ENCODE measurements at regions not wholly inside any gene's neighbourhood (a gene's known extent, or its start where the extent isn't known, plus 50 kb on each side); places are given as distances from the start of the nearest gene placed in this dataset.

DNA sequence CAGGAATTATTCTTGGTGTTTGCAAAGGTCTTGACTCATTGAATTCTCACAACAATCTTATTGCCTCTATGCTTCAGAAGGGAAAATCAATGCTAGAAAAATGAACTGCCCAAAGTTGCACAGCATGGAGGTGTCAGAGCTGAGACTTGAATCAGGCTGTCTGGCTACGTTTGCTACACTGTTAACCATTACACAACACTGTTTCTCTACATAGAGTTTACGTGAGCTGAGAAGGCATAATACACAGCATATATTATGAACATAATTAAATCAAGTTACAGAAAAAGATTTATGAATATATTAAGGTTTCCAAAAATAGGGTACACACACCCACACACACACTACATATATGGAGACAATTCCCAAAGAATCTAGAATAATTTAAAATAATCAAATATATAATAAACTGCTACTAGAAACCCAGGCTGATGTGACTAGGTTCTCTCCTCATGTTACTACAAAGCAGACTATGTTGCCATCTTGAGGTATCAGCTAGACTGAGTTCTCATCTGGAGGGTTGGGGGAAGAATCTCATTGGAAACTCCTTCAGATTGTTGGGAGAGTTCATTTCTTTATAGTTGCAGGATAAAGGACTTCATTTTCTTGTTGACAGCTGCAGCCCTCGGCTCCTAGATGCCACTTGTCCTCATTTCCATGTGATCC, 1270.5 kb downstream of the ARAP2 start:
- Histone ChIP-seq H3K4me2 (no peak overlapping the region), H3K4me1 (no peaks in the 10 kb centered on the region), H3K4me3 (no peak overlapping the region), H3K27ac (no peak overlapping the region), H3K9me3 (no peaks in the 10 kb centered on the region)
- 66% methylated on average over 3 of the region's 3 CpGs for WGBS (ENCODE audit: missing lambda C conversion rate)
- DNase-seq (ENCODE audit: low read depth in 1 of 2, low spot score in 1 of 2) (no peak), FAIRE-seq (no peak), ATAC-seq (no peak)
- ChIA-PET POLR2A (no interaction called here), CTCF (interaction anchor here (0.6 to 1.2 kb wide), 2 partner anchors 9 to 1215 kb away, joined by 3 read pairs; no protein-coding TSS in a partner anchor)
- no peak for TF ChIP-seq JUNB (IDR thresholded peaks at IDR 0.05)
- TF ChIP-seq TFCP2L1 (CRISPR knock-in tag; IDR thresholded peaks at IDR 0.05) = no peak
- TF ChIP-seq, protein P1, sequence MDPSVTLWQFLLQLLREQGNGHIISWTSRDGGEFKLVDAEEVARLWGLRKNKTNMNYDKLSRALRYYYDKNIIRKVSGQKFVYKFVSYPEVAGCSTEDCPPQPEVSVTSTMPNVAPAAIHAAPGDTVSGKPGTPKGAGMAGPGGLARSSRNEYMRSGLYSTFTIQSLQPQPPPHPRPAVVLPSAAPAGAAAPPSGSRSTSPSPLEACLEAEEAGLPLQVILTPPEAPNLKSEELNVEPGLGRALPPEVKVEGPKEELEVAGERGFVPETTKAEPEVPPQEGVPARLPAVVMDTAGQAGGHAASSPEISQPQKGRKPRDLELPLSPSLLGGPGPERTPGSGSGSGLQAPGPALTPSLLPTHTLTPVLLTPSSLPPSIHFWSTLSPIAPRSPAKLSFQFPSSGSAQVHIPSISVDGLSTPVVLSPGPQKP (IDR thresholded peaks at IDR 0.05; ENCODE audit: low read depth, low read length) = no peak
- no peak for TF ChIP-seq NFE2L2 (conservative IDR thresholded peaks at IDR 0.05; ENCODE audit: low read length)
- TF ChIP-seq, protein P2, sequence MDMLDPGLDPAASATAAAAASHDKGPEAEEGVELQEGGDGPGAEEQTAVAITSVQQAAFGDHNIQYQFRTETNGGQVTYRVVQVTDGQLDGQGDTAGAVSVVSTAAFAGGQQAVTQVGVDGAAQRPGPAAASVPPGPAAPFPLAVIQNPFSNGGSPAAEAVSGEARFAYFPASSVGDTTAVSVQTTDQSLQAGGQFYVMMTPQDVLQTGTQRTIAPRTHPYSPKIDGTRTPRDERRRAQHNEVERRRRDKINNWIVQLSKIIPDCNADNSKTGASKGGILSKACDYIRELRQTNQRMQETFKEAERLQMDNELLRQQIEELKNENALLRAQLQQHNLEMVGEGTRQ (IDR thresholded peaks at IDR 0.05) = no peak
- TF ChIP-seq EHMT2 (IDR thresholded peaks at IDR 0.05; ENCODE audit: low read depth) = no peak

DNA sequence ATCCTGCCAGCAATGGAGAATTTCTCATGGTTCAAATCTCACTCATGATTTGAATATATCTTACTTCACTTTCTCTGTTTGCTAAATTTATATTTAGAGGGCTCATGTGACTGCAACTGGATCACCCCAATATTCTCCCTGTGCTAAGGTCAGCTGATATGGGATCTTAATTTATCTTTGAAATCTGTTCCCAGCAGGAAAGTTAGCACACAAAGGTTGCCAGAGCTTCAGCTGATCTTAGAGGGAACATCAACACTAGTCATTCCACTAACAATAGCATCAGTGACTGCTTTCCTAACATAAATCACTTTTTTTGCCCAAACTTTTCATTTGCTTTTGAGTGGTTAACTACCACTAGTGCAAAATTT, 1270.0 kb downstream of the ARAP2 start:
- H3K4me2 ChIP-seq = no peak overlapping the region
- ChIA-PET POLR2A (no interaction called here), CTCF (interaction anchor here (1.2 kb wide), 1 partner anchor 10 kb away, joined by 3 read pairs; no protein-coding TSS in a partner anchor)
- no peak overlapping the region for H3K27ac ChIP-seq
- ATAC-seq = no peak
- TF ChIP-seq JUN (IDR thresholded peaks at IDR 0.05) (no peak), KDM5A (IDR thresholded peaks at IDR 0.05) (no peak), CBX2 (IDR thresholded peaks at IDR 0.05; ENCODE audit: borderline replicate concordance, low read depth) (no peak), ZSCAN20 (CRISPR knock-in tag; IDR thresholded peaks at IDR 0.05) (no peak), FOXS1 (CRISPR knock-in tag; IDR thresholded peaks at IDR 0.05) (no peak), SREBF2 (IDR thresholded peaks at IDR 0.05) (no peak), HOXA7 (CRISPR knock-in tag; IDR thresholded peaks at IDR 0.05) (no peak), HOXB13 (CRISPR knock-in tag; IDR thresholded peaks at IDR 0.05; ENCODE audit: low read depth) (no peak), CBX8 (IDR thresholded peaks at IDR 0.05) (no peak), ZFP36 (IDR thresholded peaks at IDR 0.05; ENCODE audit: borderline replicate concordance, partially characterized antibody) (no peak), TFCP2L1 (CRISPR knock-in tag; IDR thresholded peaks at IDR 0.05) (no peak), MAZ (IDR thresholded peaks at IDR 0.05; ENCODE audit: borderline replicate concordance, low read depth, low read length) (no peak), MAFK (IDR thresholded peaks at IDR 0.05; ENCODE audit: partially characterized antibody) (no peak)
- TF ChIP-seq, protein P3, sequence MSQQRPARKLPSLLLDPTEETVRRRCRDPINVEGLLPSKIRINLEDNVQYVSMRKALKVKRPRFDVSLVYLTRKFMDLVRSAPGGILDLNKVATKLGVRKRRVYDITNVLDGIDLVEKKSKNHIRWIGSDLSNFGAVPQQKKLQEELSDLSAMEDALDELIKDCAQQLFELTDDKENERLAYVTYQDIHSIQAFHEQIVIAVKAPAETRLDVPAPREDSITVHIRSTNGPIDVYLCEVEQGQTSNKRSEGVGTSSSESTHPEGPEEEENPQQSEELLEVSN (IDR thresholded peaks at IDR 0.05; ENCODE audit: borderline replicate concordance, low read depth) = no peak
- TF ChIP-seq, protein P4, sequence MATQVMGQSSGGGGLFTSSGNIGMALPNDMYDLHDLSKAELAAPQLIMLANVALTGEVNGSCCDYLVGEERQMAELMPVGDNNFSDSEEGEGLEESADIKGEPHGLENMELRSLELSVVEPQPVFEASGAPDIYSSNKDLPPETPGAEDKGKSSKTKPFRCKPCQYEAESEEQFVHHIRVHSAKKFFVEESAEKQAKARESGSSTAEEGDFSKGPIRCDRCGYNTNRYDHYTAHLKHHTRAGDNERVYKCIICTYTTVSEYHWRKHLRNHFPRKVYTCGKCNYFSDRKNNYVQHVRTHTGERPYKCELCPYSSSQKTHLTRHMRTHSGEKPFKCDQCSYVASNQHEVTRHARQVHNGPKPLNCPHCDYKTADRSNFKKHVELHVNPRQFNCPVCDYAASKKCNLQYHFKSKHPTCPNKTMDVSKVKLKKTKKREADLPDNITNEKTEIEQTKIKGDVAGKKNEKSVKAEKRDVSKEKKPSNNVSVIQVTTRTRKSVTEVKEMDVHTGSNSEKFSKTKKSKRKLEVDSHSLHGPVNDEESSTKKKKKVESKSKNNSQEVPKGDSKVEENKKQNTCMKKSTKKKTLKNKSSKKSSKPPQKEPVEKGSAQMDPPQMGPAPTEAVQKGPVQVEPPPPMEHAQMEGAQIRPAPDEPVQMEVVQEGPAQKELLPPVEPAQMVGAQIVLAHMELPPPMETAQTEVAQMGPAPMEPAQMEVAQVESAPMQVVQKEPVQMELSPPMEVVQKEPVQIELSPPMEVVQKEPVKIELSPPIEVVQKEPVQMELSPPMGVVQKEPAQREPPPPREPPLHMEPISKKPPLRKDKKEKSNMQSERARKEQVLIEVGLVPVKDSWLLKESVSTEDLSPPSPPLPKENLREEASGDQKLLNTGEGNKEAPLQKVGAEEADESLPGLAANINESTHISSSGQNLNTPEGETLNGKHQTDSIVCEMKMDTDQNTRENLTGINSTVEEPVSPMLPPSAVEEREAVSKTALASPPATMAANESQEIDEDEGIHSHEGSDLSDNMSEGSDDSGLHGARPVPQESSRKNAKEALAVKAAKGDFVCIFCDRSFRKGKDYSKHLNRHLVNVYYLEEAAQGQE (IDR thresholded peaks at IDR 0.05) = no peak
- TF ChIP-seq, protein P5, sequence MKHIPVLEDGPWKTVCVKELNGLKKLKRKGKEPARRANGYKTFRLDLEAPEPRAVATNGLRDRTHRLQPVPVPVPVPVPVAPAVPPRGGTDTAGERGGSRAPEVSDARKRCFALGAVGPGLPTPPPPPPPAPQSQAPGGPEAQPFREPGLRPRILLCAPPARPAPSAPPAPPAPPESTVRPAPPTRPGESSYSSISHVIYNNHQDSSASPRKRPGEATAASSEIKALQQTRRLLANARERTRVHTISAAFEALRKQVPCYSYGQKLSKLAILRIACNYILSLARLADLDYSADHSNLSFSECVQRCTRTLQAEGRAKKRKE (CRISPR knock-in tag; IDR thresholded peaks at IDR 0.05; ENCODE audit: low read depth) = no peak
- TF ChIP-seq, protein P2 (IDR thresholded peaks at IDR 0.05) = no peak
- TF ChIP-seq, protein P6, sequence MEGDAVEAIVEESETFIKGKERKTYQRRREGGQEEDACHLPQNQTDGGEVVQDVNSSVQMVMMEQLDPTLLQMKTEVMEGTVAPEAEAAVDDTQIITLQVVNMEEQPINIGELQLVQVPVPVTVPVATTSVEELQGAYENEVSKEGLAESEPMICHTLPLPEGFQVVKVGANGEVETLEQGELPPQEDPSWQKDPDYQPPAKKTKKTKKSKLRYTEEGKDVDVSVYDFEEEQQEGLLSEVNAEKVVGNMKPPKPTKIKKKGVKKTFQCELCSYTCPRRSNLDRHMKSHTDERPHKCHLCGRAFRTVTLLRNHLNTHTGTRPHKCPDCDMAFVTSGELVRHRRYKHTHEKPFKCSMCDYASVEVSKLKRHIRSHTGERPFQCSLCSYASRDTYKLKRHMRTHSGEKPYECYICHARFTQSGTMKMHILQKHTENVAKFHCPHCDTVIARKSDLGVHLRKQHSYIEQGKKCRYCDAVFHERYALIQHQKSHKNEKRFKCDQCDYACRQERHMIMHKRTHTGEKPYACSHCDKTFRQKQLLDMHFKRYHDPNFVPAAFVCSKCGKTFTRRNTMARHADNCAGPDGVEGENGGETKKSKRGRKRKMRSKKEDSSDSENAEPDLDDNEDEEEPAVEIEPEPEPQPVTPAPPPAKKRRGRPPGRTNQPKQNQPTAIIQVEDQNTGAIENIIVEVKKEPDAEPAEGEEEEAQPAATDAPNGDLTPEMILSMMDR (IDR thresholded peaks at IDR 0.05) = no peak
- DNase-seq (ENCODE audit: low read depth in 1 of 2, low spot score in 1 of 2) = no peak
- H3K9me3 ChIP-seq = no peaks in the 10 kb centered on the region
- no peak for FAIRE-seq
- H3K4me3 ChIP-seq = no peak overlapping the region
- H3K4me1 ChIP-seq = no peaks in the 10 kb centered on the region
